GM18861 (cell line): ENCODE measurements at regions not wholly inside any gene's neighbourhood (a gene's known extent, or its start where the extent isn't known, plus 50 kb on each side); places are given as distances from the start of the nearest gene placed in this dataset.
A peak's percentile ranks its signal among the peaks of the same experiment; 100 is the strongest.
"Not testable (repeated sequence)": the region's sequence is repeated elsewhere in the genome, so short reads cannot be mapped to it uniquely, and the experiment has no call there.

Source experiments
- ATAC-seq: cut with Tn5 transposase; IDR thresholded peaks from one replicate; pipeline ENCODE4 v1.9.1; 2021; ENCODE audit not compliant: unreplicated experiment

DNA sequence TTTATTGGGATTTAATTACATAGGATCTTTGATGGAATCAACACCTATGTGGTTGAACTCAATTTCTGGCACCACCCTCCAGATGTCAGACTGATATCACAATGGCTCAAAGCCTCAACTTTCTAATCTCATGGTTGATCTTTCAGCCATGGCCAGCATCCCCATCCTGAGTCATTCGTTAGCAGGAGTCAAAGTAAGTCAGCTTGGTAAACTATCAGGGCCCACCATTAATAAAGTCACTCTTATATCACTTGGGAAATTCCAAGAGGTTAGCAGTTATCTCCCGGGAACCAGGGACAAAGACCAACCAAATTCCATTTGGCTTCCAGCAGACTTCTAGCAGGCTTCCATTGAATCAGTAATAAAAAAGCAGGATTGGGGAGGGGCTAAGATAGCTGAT lies 50.7 kb upstream of the TNFSF4 start:
- ATAC-seq, result no peak

DNA sequence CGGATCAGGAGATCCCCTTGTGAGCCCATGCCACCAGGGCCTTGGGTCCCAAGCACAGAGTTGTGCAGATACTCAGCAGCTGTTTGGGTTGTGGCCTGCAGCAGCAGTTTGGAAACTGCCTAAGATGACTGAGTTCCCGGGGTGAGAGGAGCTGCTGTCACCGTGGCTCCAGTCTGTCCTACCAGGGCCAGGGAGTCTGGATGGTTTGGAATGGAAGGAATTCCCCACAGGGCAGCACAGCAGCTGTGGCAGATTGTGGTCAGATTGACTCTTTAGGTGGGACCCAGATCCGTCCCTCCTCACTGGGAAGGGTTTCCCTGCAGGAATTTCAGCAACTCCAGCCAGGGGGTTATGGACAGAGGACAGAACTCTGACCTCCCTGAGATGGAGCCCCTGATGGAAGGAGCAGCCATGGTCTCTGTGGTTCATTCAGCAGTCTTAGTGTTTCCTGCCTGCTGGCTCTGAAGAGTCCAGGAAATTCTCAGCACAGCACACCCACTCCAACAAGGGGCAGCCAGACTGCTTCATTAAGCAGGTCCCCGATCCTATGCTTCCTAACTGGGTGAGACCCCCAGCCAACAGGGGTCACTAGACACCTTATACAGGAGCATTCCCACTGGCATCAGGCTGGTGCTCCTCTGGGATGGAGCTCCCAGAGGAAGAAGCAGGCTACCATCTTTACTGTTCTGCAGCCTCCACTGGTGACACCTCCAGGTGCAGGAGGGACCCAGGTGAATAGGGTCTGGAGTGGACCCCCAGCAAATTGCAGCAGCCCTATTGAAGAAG lies 51.5 kb upstream of the TNFSF4 start:
- no peak for ATAC-seq

DNA sequence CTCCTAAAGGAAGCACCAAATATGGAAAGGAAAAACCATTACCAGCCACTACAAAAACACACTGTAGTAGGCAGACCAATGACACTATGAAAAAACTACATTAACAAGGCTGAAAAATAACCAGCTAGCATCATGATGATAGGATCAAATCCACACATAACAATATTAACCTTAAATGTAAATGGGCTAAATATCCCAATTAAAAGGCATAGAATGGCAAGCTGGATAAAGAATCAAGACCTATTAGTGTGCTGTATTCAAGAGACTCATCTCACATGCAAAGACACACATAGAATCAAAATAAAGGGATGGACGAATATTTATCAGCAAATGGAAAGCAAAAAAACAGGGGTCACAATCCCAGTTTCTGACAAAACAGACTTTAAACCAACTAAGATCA lies 53.2 kb upstream of the TNFSF4 start:
- ATAC-seq, result not testable (repeated sequence)

DNA sequence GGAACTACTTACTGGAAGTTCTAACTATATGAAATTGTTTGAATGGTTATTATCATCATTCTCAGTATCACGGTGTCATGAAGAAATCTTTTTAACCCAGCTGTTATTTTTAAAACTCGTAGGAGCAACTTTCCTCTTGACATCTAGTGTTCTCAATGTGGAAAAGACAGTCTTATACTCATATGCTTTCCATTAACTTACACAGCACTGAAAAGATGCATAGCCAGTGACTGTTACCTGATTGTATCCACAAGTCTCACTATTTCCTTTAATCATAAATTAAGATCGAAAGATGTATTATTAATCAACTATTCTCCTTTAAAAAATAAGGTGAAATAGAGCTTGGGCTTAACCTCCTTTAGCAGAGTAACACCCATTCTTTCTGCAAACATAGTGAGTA lies 59.7 kb upstream of the TNFSF4 start:
- no peak for ATAC-seq

DNA sequence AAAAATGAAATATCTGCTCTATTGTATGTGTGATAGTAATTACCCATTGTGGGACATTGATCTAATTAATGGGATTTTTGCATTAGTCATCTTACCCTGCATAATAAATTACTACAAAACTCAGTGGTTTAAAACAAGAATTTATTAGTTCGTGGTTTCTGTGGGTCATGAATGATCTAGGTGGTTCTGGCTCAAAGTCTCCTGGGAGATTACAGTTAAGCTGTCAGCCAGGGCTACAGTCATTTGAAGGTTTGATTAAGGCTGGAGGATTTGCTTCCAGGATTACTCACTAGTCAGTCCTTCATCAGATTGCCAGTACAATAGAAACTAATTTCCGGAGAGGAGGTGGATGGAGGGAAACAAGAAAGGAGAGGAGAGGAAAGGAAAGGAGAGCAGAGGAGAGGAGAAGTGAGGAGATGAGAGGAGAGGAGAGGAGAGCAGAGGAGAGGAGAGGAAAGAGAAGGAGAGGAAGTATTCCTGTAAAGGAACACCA lies 60.4 kb upstream of the TNFSF4 start:
- no peak for ATAC-seq

DNA sequence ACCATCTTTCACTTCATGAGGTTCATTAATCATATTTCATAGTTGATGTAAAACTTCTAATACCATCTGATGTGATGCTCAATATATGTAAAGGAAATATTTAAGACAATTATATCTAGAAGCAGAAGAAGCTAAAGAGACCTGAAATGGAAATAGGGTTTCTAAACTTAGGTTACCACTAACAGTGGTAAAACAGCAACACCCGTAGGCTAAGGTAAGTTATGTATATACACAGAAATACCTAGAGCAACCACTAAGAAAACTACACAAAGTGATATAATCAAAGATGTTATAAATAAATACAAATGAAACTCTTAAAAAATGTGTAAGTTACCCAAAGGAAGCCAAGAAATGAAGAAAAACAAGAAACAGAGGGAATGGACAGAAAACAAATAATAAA lies 61.1 kb upstream of the TNFSF4 start:
- no peak for ATAC-seq

DNA sequence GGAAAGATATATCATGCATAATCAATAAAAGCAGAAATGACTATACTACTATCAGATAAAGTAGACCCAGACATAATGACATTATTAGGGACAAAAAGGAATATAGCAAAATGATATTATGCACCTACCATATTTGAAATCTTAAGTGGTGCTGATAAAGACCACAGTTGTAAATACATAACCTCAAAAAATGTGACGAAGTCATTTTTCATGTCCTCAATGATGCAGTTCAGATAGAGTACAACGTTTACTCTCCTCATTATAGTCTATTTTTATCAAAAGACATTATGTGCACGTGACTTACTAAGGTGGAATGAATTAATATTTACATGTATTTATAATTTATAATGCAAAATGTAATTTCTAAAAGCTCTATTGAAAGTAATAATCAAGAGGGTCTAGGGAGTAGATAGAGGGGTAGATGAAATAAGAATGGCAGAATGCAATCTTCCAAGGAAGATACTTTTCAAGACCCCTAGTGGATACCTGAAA lies 61.7 kb upstream of the TNFSF4 start:
- ATAC-seq, result no peak

DNA sequence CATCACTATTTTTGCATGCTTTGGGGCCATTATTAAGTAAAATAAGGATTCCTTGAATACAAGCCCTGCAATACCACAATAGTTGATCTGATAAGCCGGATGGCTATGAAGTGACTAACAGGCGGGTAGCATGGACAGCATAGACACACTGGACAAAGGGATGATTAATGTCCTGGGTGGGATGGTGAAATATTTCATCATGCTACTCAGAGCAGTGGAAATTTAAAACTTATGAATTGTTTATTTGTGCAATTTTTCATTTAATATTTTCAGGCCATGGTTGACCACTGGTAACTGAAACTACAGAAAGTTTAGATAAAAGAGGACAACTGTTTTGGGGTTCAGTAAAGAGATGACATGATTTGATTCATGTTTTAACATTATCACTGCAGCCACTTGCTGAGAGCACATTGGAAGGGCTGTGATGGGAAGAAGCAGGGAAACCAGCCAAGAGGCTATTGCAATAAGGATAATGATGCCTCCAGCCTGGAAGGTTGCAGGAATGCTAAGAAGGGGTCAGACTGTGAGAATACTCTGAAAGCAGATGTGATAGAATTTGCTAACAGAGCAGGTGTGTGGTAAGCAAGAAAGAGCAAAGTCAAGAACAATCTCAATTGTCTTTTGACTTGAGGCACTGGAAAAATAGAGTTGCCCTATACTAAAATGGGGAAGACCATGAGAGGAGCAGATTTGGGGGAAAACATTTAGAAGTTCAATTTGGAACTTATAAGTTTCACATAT lies 62.5 kb upstream of the TNFSF4 start:
- no peak for ATAC-seq

DNA sequence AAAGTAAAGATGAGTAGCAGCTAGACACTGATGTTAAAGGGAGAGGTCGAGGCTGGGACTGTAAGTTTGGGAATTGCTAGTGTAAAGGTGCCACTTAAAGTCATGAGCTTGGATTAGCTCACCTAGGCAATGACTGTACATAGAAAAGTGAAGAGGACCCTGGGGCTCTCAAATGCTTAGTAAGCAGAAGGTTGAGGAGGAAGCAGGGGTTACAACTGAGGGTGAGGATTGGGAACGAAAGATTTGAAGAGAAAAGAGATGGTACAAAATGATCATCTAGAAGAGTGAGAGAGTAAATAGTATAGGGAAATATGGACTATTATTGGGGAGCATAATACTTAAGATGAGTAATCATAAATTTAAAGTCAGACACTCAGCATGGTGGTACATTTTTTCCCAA lies 63.1 kb upstream of the TNFSF4 start:
- no peak for ATAC-seq

DNA sequence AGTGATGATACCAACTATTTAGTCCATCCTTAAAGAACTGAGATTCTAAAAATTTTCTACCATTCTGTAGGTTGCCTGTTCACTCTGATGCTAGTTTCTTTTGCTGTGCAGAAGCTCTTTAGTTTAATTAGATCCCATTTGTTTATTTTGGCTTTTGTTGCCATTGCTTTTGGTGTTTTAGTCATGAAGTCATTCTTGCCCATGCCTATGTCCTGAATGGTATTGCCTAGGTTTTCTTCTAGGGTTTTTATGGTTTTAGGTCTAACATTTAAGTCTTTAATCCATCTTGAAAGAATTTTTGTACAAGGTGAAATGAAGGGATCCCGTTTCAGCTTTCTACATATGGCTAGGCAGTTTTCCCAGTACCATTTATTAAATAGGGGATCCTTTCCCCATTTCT lies 63.9 kb upstream of the TNFSF4 start:
- not testable (repeated sequence) for ATAC-seq

DNA sequence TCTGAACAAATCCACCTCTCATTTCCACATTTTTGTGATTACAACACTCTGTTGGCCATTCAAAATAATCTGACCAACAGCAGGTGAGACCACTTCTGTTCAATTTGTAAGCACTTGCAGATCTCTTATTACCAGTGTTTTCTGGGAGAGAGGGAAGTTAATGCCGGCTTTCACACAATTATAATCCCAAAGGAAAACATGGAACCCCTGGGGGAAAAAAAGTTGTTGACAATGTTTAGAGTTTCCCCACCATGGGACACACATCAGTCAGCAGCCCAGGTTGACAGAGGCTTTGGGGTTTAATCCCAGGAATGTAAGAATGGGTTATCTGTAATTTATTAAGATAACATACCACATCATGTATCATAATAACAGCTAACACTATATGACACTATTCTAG lies 68.4 kb upstream of the TNFSF4 start:
- no peak for ATAC-seq

DNA sequence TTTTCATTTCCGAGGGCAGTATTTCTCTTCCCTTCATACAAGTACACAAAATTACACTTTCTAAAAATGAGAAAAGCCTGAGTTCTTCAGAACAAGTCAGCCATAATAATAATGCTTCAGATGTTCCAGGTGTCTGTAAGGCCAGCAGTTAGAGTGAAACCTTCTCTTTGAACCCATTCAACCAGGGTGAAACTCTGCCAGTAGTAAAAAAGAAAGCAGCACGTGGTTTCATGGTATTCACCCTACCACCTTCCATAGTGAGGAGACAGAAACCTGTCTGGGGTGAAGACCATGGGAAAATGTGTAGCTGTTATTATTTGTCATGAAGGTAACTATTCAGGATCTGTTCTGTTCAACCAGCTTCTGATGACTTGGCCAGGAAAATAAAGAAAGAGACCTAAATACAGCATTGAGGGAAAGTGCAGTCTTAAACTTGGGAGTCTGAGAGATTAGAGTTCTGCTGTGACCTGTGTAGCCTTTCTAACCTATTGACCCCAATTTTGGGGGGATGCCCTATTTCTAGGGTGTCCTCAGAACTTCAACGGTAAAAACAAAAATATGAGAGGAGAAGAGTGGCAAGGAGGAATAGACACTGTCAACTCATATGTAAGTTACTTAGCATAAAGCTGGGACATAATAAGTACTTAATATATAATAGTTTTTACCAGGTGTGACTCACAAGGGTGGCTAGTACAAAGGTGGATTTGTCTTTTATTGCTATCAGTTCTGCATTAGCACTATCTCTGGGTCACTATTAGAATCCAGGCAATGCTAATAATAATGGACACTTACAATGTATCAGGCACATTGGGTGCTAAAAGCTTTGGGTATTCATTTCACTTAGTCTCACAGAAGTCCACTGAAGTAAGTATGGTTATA lies 70.0 kb upstream of the TNFSF4 start:
- peak; percentile 85 for ATAC-seq

DNA sequence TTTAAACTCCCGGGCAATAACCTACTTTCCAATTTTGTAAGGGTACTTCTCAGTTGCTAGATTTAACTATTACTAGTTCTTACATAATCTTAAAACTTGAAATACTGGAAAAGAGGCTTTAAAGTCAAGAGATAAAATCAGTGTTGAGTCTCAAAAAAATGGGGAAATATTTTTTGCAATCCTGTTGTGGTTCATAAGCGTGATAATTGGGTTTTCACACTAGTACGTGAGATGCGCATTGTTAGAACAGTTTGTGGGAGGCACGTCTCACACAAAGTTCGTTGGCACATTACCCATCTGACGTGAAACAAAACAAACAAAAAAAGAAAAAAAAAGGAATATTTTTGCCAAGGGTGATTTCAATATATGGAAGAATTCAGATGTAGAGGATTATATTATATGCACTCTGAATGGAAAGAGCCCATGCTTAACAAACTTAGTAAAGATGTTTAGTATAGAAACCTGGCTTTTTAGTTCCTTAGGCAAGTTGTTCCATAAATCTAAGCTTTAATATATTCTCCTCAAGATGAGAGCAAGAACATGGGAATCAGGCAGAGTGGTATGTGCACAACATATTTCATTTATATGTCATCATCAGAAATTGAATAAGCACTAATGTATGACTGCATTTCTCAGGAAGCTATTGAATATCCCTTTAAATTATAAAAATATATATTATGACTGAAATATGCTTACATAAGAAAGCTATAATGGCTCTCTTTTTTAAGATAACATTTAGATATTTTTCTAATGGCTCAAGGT lies 73.9 kb upstream of the TNFSF4 start:
- no peak for ATAC-seq

DNA sequence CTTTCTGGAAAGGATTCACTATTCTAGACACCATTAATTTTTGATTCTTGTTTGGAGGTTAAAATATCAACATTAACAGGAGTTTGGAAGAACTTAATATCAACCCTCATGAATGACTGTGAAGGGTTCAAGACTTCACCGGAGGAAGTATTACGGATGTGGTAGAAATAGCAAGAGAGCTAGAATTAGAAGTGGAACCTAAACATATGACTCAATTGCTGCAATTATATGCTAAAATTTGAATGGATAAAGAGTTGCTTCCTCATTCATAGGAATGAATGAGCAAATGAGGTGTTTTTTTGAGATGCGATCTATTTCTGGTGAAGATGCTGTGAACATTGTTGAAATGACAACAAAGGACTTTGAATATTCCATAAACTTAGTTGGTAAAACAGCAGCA lies 77.9 kb upstream of the TNFSF4 start:
- no peak for ATAC-seq

DNA sequence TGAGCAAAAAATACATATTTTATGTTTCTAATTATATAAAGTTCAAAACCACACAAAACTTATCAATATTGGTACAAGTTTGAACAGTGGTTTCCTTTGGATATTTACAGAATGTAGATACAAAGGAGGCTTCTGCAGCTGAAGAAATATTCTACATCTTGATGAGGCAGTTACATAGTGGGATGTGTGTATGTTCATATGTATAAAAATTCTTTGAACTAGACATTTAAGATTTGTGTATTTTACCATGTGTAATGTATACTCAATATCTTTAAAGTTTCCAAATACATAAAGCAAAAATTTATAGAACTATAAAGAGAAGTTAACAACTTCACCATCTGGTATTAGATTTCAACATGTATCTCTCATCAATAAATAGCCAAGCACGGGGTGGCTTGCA lies 80.7 kb upstream of the TNFSF4 start:
- ATAC-seq, result no peak

DNA sequence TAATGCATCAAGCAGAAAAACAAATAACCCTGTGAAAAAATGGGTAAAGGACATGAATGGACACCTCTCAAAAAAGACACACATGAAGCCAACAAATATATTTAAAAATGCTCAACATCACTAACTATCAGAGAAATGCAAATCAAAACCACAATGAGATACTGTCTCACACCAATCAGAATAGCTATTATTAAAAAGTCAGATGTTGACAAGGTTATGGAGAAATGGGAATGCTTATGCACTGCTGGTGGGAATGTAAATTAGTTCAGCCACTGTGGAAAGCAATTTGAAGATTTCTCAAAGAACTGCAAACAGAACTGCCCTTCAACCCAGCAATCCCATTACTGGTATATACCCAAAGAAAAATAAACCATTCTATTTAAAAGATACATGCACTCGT lies 86.6 kb upstream of the TNFSF4 start:
- no peak for ATAC-seq

DNA sequence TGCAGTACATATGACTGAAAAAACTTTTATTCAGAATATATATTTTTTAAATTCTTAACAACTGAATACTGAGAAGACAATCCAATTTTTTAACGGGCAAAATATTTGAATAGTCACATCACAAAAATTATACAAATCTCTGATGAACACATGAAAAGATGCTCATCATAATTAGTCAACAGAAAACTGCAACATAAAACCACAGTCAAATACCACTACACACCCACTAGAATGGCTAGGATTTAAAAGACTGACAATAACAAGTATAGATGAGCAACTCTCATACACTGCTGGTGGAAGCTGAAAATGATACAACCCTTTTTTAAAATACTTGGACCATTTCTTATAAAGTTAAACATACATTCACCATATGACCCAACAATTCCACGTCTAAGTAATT lies 87.7 kb upstream of the TNFSF4 start:
- ATAC-seq, result no peak

DNA sequence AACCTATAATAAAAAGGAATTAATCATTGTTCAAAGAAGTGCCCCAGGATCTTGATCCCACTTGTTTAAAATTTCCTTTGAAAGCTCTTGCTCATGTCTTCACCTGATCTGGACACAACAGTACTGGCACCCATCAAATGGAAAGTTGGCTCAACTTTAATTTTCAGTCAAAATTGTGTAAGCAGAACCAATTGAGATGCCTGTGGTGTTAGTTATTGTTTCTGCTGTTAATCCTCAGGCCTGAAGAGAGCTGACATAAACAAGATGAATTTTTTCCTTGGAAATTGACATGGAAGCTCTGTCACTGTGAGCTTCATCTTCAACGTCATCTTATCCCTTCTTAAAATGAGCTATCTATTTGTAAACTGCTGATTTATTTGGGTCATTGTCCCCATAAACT lies 88.3 kb upstream of the TNFSF4 start:
- ATAC-seq, result no peak

DNA sequence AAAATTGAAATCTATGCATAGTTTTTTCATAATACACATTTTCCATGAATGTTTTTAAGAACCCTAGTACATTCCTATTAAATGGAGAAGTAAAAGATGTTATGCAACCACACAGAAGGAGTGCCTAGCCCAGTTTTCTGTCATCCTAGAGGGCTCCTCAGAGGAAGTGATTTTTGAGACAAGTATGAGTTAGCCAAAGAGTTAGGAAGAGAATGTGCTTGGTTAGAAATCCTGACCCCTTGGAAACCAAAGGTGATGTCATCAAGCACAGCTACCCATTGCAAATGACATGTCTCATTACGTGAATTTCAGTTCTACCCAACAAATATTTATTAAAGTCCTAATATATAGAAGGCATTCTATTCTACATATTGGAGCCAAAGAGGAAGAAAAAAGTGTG lies 88.9 kb upstream of the TNFSF4 start:
- no peak for ATAC-seq

DNA sequence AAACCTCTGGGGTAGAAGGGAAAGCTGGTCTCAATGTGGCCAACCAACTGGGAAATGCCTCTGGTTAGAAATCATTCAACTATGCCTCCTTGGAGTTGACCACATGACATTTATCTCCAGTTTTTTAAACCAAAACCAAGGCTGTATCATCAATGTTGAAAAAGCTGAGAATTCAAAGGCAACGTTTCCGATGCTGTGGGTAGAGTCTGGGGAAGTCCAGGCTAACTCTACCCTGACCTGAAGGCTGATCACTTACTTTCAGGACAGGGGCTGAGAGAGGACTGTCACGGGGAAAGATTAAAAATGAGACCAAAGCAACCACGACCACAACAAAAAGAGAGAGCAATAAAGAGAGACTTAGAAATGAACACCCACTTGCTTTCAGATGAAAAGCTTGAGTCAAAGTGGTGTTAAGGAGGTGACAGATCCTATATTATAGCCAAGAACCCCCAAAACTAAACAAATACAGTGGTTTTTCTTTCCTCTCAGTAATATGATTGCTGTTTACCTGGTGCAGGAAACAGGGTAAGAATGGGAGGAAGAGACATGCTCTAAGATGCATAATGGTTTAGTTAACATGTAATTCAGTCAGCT lies 90.8 kb upstream of the TNFSF4 start:
- ATAC-seq, result peak; percentile 73
